ENCODE measurements at regions not wholly inside any gene's neighbourhood (a gene's known extent, or its start where the extent isn't known, plus 50 kb on each side); places are given as distances from the start of the nearest gene placed in this dataset.

GRCh38 chr13:89486065-89486464 lies 1814.9 kb downstream of the SLITRK5 start:
- TF ChIP-seq TAF1 (IDR thresholded peaks at IDR 0.05; ENCODE audit: borderline replicate concordance, low read depth, low read length) (no peak), POLR2AphosphoS5 (IDR thresholded peaks at IDR 0.05; ENCODE audit: low read depth, low read length) (no peak), POLR2A (IDR thresholded peaks at IDR 0.05; ENCODE audit: low read depth, low read length) (no peak)

Data from GM12892 (cell line).